H1 (cell line): ENCODE measurements at regions not wholly inside any gene's neighbourhood (a gene's known extent, or its start where the extent isn't known, plus 50 kb on each side); places are given as distances from the start of the nearest gene placed in this dataset.

ENCODE experiments used
- BACH1 ChIP-seq: IDR thresholded peaks from 2 replicates; pipeline ENCODE4 v1.6.1; 2012; ENCODE audit warnings: low read length, improper control_type of control experiment
- GTF2F1 ChIP-seq: IDR thresholded peaks from 2 replicates; pipeline ENCODE4 v1.6.1; 2012; ENCODE audit warnings: low read depth, low read length, improper control_type of control experiment, borderline replicate concordance
- POLR2A ChIP-seq, 2 experiments: IDR thresholded peaks; 1 replicate in 1 of 2; 2 replicates in 1 of 2; pipeline ENCODE4 v1.6.1; 2011; ENCODE audit warnings: low read depth in 2 of 2, low read length in 2 of 2, mild to moderate bottlenecking in 2 of 2; ENCODE audit errors: control extremely low read depth in 1 of 2
- TF ChIP-seq, protein P1 (sequence below): IDR thresholded peaks from 2 replicates; pipeline ENCODE4 v1.6.1; 2012; ENCODE audit warnings: inconsistent platforms

DNA sequence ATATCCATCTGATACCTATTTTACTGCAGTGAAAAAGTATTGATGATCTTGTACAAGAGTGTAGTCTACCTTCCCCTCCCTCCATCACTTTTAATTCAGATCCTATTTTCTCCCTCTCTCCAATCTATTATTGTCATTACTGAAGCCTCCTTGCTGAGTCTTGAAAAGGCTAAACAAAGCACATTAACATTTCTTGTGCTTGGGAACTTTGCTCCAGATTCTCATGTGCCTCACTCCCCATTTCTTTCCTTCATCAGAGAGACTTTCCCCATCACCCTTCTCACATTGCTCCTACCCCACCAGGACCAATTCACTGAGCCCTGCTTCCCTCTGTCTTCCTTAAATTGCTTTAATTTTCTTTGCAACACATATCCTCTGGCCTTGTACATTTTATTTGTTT lies 736.2 kb upstream of the GCFC2 start:
- TF ChIP-seq POLR2A (IDR thresholded peaks at IDR 0.05; ENCODE audit: control extremely low read depth in 1 of 2, low read depth in 2 of 2, low read length in 2 of 2) (no peak), GTF2F1 (no peak), BACH1 (no peak)
- TF ChIP-seq, protein P1, sequence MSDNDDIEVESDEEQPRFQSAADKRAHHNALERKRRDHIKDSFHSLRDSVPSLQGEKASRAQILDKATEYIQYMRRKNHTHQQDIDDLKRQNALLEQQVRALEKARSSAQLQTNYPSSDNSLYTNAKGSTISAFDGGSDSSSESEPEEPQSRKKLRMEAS: no peak
